Psoas muscle (tissue), 7 donors: ENCODE measurements at regions not wholly inside any gene's neighbourhood (a gene's known extent, or its start where the extent isn't known, plus 50 kb on each side); places are given as distances from the start of the nearest gene placed in this dataset.

ENCODE experiments used
- ATAC-seq, 4 donors: fragments of 200-7000 bp; cut with Tn5 transposase; one replicate each; pipeline ENCODE4 v1.9.1; 2020; ENCODE audit warnings: moderate library complexity in 3 of 4, mild to moderate bottlenecking in 2 of 4
- DNase-seq, 2 donors: peaks; one replicate each; pipeline ENCODE4 v3.0.0-alpha.2; 2020
- H3K27ac ChIP-seq: fragments of 200-600 bp; one replicate; pipeline ENCODE4 v1.8.0; 2022
- H3K27me3 ChIP-seq, 3 donors: fragments of 200-600 bp in 1 of 3; one replicate each; pipeline versions ENCODE4 v1.6.1 to v1.8.0; 2013 to 2022; ENCODE audit warnings: low read length in 2 of 3, mild to moderate bottlenecking in 2 of 3, moderate library complexity in 1 of 3; ENCODE audit not compliant: insufficient read depth in 3 of 3
- H3K36me3 ChIP-seq, 2 donors: fragments of 200-600 bp in 1 of 2; one replicate each; pipeline versions ENCODE4 v1.6.1 to v1.8.0; 2013 to 2022; ENCODE audit warnings: low read depth in 1 of 2, mild to moderate bottlenecking in 1 of 2, moderate library complexity in 1 of 2; ENCODE audit not compliant: insufficient read depth in 1 of 2
- H3K4me1 ChIP-seq: fragments of 200-600 bp; one replicate; pipeline ENCODE4 v1.8.0; 2022
- H3K4me3 ChIP-seq: fragments of 200-600 bp; one replicate; pipeline ENCODE4 v1.8.0; 2022; ENCODE audit warnings: mild to moderate bottlenecking
- H3K9me3 ChIP-seq: fragments of 200-600 bp; one replicate; pipeline ENCODE4 v1.8.0; 2022
- CTCF ChIP-seq: fragments of 200-600 bp; IDR thresholded peaks from one replicate; pipeline ENCODE4 v1.8.0; 2022; ENCODE audit warnings: antibody characterized with exemption
- WGBS, 3 donors: extraction: QIAGEN DNeasy Blood & Tissue Kit; methylation state at CpG; one replicate each; pipeline versions ENCODE4 v1.1.6 to v1.1.7; 2013; 5-methylcytosine and 5-hydroxymethylcytosine counted together
- intact Hi-C, 2 donors: fragments of 100-400 bp; cut with DNase I; formaldehyde crosslinking; loops; one replicate each; pipeline versions ENCODE4 v1.11.0 to v1.14.2; 2022
- donor health status: healthy with polysubstance abuse.
- donor health status: DM: no; HTN: no; CAD: no; lungs with moderate emphysema.
- donor health status: Bipolar disorder and iron deficiency.
- donor health status: healthy.
- donor health status: DM: yes; HTN: yes; CAD: no.
- donor health status: DM: no; HTN: no; CAD: no.
- donor health status: DM: yes; HTN: yes; CAD: no.

GRCh38 chr15:62734706-62735105 is 307.8 kb upstream of the TPM1 start:
- H3K9me3 ChIP-seq = no peaks in the 10 kb centered on the region
- no peak overlapping the region for H3K27ac ChIP-seq
- ATAC-seq = no peak
- DNase-seq = no peak
- TF ChIP-seq CTCF = no peak
- intact Hi-C loops = no loop called here
- WGBS, 3 donors = 84 to 94% (median 89%) methylated on average over 5 of the region's 5 CpGs
- H3K27me3 ChIP-seq = no peaks in the 10 kb centered on the region
- peaks cover 0 to 43% of the 10 kb centered on the region in 2 donors for H3K36me3 ChIP-seq
- no peaks in the 10 kb centered on the region for H3K4me1 ChIP-seq
- H3K4me3 ChIP-seq = no peak overlapping the region

GRCh38 chr15:62736756-62737155 is 305.8 kb upstream of the TPM1 start:
- no peak for DNase-seq
- no peak for TF ChIP-seq CTCF
- H3K27me3 ChIP-seq = no peaks in the 10 kb centered on the region
- no peak overlapping the region for H3K27ac ChIP-seq
- H3K4me3 ChIP-seq = no peak overlapping the region
- H3K9me3 ChIP-seq = no peaks in the 10 kb centered on the region
- peaks cover 0 to 49% of the 10 kb centered on the region in 2 donors for H3K36me3 ChIP-seq
- H3K4me1 ChIP-seq = peaks cover 2% of the 10 kb centered on the region
- 92 to 95% (median 93%) methylated on average over 14 of the region's 14 CpGs for WGBS, 3 donors
- intact Hi-C loops = no loop called here
- no peak for ATAC-seq

- H3K27ac ChIP-seq = no peak overlapping the region
- peaks cover 8% of the 10 kb centered on the region for H3K4me1 ChIP-seq
- no peaks in the 10 kb centered on the region for H3K27me3 ChIP-seq
- 81 to 90% (median 84%) methylated on average over 4 of the region's 4 CpGs for WGBS, 3 donors
- intact Hi-C loops = no loop called here
- H3K4me3 ChIP-seq = no peak overlapping the region
- ATAC-seq (no peak), DNase-seq (no peak)
- no peaks in the 10 kb centered on the region for H3K9me3 ChIP-seq
- peaks cover 0 to 45% of the 10 kb centered on the region in 2 donors for H3K36me3 ChIP-seq
- TF ChIP-seq CTCF = no peak
Observed at GRCh38 chr15:62737551-62737950, 305.0 kb upstream of the TPM1 start.

- Histone ChIP-seq H3K9me3 (no peaks in the 10 kb centered on the region), H3K4me3 (no peak overlapping the region), H3K4me1 (peaks cover 10% of the 10 kb centered on the region), H3K36me3 (peaks cover 0 to 44% of the 10 kb centered on the region in 2 donors), H3K27ac (no peak overlapping the region), H3K27me3 (no peaks in the 10 kb centered on the region)
- no peak for DNase-seq
- WGBS, 3 donors = 64 to 81% (median 77%) methylated on average over 4 of the region's 4 CpGs
- ATAC-seq = peak in 1 of 4 donors; percentile 22
- TF ChIP-seq CTCF = no peak
- intact Hi-C loops = no loop called here
Observed at GRCh38 chr15:62739082-62739481, 303.5 kb upstream of the TPM1 start.

- no peaks in the 10 kb centered on the region for H3K9me3 ChIP-seq
- DNase-seq = no peak
- peaks cover 10% of the 10 kb centered on the region for H3K4me1 ChIP-seq
- intact Hi-C loops = no loop called here
- no peak overlapping the region for H3K4me3 ChIP-seq
- ATAC-seq = no peak
- no peak for TF ChIP-seq CTCF
- WGBS, 3 donors = 71 to 80% (median 79%) methylated on average over 3 of the region's 3 CpGs
- H3K36me3 ChIP-seq = peaks cover 0 to 44% of the 10 kb centered on the region in 2 donors
- no peaks in the 10 kb centered on the region for H3K27me3 ChIP-seq
- H3K27ac ChIP-seq = no peak overlapping the region
Observed at GRCh38 chr15:62739507-62739906, 303.0 kb upstream of the TPM1 start.
